HG02852 (cell line): ENCODE measurements at regions not wholly inside any gene's neighbourhood (a gene's known extent, or its start where the extent isn't known, plus 50 kb on each side); places are given as distances from the start of the nearest gene placed in this dataset.
"Not testable (repeated sequence)": the region's sequence is repeated elsewhere in the genome, so short reads cannot be mapped to it uniquely, and the experiment has no call there.

Source experiments
- ATAC-seq: cut with Tn5 transposase; IDR thresholded peaks from one replicate; pipeline ENCODE4 v1.9.1; 2021; ENCODE audit warnings: mild to moderate bottlenecking, moderate library complexity; ENCODE audit not compliant: unreplicated experiment

- ATAC-seq = not testable (repeated sequence)
Measured at GRCh38 chr15:20244792-20245191, 296.8 kb downstream of the GOLGA6L6 start.

- not testable (repeated sequence) for ATAC-seq
Measured at GRCh38 chr15:20243486-20244240, 297.9 kb downstream of the GOLGA6L6 start.

- ATAC-seq = not testable (repeated sequence)
Measured at GRCh38 chr15:20240366-20240917, 301.2 kb downstream of the GOLGA6L6 start.

GRCh38 chr15:20239186-20239585 is 302.4 kb downstream of the GOLGA6L6 start:
- ATAC-seq = not testable (repeated sequence)

GRCh38 chr15:20237256-20238020 is 304.2 kb downstream of the GOLGA6L6 start:
- ATAC-seq = not testable (repeated sequence)

- not testable (repeated sequence) for ATAC-seq
Measured at GRCh38 chr15:20235728-20236127, 305.9 kb downstream of the GOLGA6L6 start.

- ATAC-seq = not testable (repeated sequence)
Measured at GRCh38 chr15:20234006-20234540, 307.5 kb downstream of the GOLGA6L6 start.

GRCh38 chr15:20232457-20232856 is 309.1 kb downstream of the GOLGA6L6 start:
- ATAC-seq = not testable (repeated sequence)

GRCh38 chr15:20230656-20231055 is 310.9 kb downstream of the GOLGA6L6 start:
- ATAC-seq = not testable (repeated sequence)

GRCh38 chr15:20228791-20229190 is 312.8 kb downstream of the GOLGA6L6 start:
- not testable (repeated sequence) for ATAC-seq

GRCh38 chr15:20227119-20227853 is 314.3 kb downstream of the GOLGA6L6 start:
- not testable (repeated sequence) for ATAC-seq

GRCh38 chr15:20226531-20226930 is 315.1 kb downstream of the GOLGA6L6 start:
- ATAC-seq = not testable (repeated sequence)

GRCh38 chr15:20221063-20221462 is 320.5 kb downstream of the GOLGA6L6 start:
- ATAC-seq = not testable (repeated sequence)

GRCh38 chr15:20219171-20219570 is 322.4 kb downstream of the GOLGA6L6 start:
- ATAC-seq = not testable (repeated sequence)

- not testable (repeated sequence) for ATAC-seq
Measured at GRCh38 chr15:20215700-20216099, 325.9 kb downstream of the GOLGA6L6 start.

GRCh38 chr15:20214101-20214500 is 327.5 kb downstream of the GOLGA6L6 start:
- ATAC-seq = not testable (repeated sequence)

- ATAC-seq = not testable (repeated sequence)
Measured at GRCh38 chr15:20211508-20211907, 330.1 kb downstream of the GOLGA6L6 start.

GRCh38 chr15:20209973-20210372 is 331.6 kb downstream of the GOLGA6L6 start:
- ATAC-seq = not testable (repeated sequence)

GRCh38 chr15:20207607-20208006 is 334.0 kb downstream of the GOLGA6L6 start:
- not testable (repeated sequence) for ATAC-seq

GRCh38 chr15:20207198-20207597 is 334.4 kb downstream of the GOLGA6L6 start:
- ATAC-seq = not testable (repeated sequence)
